NB4 (cell line): ENCODE measurements at regions not wholly inside any gene's neighbourhood (a gene's known extent, or its start where the extent isn't known, plus 50 kb on each side); places are given as distances from the start of the nearest gene placed in this dataset.
"Not testable (repeated sequence)": the region's sequence is repeated elsewhere in the genome, so short reads cannot be mapped to it uniquely, and the experiment has no call there.

Experiments
- DNase-seq: peaks from one replicate; pipeline ENCODE4 v3.0.0; 2010; ENCODE audit warnings: low read depth
- H3K4me3 ChIP-seq: one replicate; pipeline ENCODE4 v1.5.1; 2011; ENCODE audit warnings: mild to moderate bottlenecking, low read depth, low read length, moderate library complexity
- MYC ChIP-seq: IDR thresholded peaks from 2 replicates; pipeline ENCODE4 v1.6.1; 2011; ENCODE audit warnings: low read depth, low read length
- POLR2A ChIP-seq: IDR thresholded peaks from 2 replicates; pipeline ENCODE4 v1.6.1; 2011; ENCODE audit warnings: mild to moderate bottlenecking; ENCODE audit not compliant: insufficient read length; ENCODE audit errors: extremely low read depth
- TF ChIP-seq, protein P1 (sequence below): IDR thresholded peaks from 2 replicates; pipeline ENCODE4 v1.6.1; 2011; ENCODE audit warnings: low read depth, low read length
- TF ChIP-seq, protein P2 (sequence below): IDR thresholded peaks from one replicate; pipeline ENCODE4 v1.5.1; 2012; ENCODE audit warnings: low read depth, low read length

DNA sequence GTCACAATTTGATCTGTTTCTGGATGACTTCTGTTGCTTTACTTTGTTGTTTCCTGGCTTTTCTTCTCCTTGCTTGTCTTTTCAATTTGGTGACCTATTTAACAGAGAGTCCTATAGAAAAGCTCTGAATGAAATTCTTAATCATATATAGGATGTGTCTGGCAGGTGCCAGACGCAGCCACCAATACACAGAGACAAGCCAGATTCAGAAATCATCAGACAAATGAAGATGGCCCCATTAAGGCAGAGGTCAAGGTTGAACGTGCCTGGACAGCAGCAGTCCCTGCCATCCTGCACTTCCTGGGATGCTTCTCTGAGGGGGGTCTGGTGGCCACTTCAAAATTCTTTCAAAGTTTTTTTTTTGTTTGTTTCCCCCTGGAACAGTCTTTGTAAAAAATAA lies 846.7 kb upstream of the COBL start:
- no peak for TF ChIP-seq POLR2A
- no peak for TF ChIP-seq MYC
- TF ChIP-seq, protein P1, sequence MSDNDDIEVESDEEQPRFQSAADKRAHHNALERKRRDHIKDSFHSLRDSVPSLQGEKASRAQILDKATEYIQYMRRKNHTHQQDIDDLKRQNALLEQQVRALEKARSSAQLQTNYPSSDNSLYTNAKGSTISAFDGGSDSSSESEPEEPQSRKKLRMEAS: no peak
- TF ChIP-seq, protein P2, sequence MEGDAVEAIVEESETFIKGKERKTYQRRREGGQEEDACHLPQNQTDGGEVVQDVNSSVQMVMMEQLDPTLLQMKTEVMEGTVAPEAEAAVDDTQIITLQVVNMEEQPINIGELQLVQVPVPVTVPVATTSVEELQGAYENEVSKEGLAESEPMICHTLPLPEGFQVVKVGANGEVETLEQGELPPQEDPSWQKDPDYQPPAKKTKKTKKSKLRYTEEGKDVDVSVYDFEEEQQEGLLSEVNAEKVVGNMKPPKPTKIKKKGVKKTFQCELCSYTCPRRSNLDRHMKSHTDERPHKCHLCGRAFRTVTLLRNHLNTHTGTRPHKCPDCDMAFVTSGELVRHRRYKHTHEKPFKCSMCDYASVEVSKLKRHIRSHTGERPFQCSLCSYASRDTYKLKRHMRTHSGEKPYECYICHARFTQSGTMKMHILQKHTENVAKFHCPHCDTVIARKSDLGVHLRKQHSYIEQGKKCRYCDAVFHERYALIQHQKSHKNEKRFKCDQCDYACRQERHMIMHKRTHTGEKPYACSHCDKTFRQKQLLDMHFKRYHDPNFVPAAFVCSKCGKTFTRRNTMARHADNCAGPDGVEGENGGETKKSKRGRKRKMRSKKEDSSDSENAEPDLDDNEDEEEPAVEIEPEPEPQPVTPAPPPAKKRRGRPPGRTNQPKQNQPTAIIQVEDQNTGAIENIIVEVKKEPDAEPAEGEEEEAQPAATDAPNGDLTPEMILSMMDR: no peak
- no peak overlapping the region for H3K4me3 ChIP-seq
- DNase-seq: no peak

DNA sequence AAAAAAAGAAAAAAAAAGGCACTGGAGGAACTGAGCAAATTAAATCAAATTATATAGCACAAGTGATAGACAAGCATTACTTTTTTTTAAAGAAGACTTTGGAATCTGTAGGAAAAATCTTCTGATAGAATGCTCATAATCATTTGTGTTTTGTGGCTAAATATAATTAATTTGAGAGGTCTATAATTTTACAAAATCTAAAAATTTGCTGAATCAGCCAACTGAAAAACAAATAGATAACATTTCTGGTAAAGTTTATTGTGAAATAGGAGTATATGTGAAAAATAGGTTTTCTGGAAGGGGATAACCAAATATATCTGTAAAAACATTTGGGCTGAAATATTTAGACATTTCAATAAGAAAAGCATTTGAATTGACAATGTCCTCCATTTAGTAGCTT lies 844.9 kb upstream of the COBL start:
- TF ChIP-seq POLR2A: no peak
- TF ChIP-seq, protein P2: no peak
- no peak overlapping the region for H3K4me3 ChIP-seq
- DNase-seq: no peak

DNA sequence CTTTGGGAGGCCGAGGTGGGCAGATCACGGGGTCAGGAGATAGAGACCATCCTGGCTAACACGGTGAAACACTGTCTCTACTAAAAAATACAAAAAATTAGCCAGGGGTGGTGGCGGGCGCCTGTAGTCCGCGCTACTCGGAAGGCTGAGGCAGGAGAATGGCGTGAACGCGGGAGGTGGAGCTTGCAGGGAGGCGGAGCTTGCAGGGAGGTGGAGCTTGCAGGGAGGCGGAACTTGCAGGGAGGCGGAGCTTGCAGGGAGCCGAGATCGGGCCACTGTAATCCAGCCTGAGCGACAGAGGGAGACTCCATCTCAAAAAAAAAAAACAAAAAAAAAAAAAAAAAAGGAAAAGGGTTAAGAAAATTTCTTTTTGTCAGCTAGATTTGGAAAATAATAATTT lies 842.8 kb upstream of the COBL start:
- not testable (repeated sequence) for H3K4me3 ChIP-seq
- peak; percentile 7 for DNase-seq

DNA sequence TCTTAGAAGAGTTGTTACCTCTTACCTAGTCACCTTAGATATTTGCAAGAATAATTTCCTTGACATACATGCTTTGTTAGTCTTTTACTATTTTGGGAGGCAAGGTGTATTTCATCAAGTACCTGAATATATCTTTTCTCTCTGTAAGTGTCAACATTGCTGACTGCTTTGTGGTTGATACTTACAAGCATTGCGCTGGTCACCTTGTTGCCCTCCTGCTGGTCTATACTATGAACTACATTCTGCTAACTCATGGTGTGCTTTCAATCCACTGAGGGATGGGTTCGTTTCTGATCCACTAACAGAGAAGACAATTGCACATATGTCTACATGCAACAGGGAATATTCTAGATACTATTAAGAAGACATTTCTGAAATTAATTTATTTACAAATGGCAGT lies 837.8 kb upstream of the COBL start:
- no peak overlapping the region for H3K4me3 ChIP-seq
- DNase-seq: no peak
- TF ChIP-seq, protein P2: no peak
- TF ChIP-seq POLR2A: no peak
- TF ChIP-seq MYC: no peak

DNA sequence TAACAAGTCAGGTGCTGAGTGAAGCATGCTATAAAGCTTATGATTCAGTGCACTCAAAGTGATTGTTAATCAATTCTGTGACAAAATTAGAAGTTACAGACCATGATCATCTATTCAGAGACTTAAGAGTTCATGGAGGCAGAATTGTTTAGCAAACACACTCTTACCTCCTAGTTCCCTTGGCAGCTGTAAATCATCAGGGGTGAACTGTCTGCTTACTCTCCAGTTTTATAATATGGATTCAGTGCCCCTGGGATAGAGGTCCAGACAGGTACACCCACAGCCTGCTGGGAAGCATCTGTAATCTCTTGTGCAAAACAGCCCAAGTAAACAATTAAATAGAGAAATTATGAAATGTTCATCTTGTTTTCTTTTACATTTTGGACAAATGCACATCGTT lies 835.0 kb upstream of the COBL start:
- no peak overlapping the region for H3K4me3 ChIP-seq
- DNase-seq: no peak
- no peak for TF ChIP-seq MYC
- no peak for TF ChIP-seq POLR2A

DNA sequence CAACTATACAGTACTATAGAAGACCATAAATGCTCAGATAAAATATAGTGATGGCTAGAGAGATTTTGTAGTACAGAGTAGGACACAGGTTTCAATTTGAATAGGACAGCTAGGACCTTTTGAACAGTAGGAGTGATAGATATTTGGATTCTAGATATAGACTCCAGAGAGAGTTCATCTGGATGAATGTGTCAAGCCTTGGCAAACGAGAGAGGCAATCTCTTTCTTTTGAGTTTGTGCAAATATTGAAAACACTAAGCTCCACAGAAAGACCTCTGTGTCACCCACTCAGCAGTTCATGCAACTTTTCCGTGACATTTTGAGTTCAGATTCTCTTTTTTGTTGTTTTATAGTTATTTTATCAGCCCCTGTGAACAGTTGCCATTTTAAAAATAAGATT lies 834.3 kb upstream of the COBL start:
- TF ChIP-seq, protein P1: no peak
- no peak for TF ChIP-seq POLR2A
- no peak for DNase-seq
- H3K4me3 ChIP-seq: no peak overlapping the region

DNA sequence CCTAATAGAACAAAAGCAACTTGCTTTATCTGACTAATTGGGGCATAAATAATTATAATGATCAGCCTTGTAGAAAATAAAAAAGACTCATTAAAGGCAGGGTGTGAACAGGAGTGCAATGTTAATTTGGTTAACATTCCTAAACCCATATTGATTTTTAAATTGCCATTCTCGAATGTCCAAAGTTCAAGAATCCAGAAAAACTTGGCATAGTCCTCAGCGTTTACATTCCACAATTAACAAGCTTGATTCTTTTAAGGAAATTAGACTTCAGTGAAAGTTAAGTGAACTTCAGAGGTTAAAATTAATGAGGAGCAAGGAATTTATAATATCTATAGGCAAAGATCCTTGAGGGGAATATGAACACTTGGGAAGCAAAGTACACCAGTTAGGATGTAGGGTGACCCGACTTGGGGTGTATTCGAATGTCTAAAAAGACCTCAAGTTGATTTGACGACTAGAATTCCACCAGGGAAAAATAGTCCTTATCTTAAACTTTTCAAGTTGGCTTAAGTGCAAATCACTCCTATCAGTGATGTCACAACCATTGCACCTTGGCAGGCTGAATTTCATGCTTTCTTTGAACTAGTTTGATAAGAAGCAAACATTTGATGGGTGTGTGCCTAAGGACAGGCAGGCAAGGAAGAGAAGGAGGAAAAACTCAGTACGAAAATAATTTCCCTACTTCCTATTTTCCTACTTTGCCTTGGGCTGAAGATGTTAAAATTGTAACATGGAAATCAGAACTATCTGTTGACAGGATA lies 830.4 kb upstream of the COBL start:
- no peak for DNase-seq
- H3K4me3 ChIP-seq: no peak overlapping the region
- TF ChIP-seq POLR2A (no peak), MYC (no peak)
- TF ChIP-seq, protein P2: no peak
- TF ChIP-seq, protein P1: no peak
